IPS-11a (cell line): ENCODE measurements at regions not wholly inside any gene's neighbourhood (a gene's known extent, or its start where the extent isn't known, plus 50 kb on each side); places are given as distances from the start of the nearest gene placed in this dataset.

ENCODE experiments used
- H3K4me3 ChIP-seq: one replicate; pipeline ENCODE4 v1.5.1; 2013; ENCODE audit warnings: low read depth, low read length, control low read depth

DNA sequence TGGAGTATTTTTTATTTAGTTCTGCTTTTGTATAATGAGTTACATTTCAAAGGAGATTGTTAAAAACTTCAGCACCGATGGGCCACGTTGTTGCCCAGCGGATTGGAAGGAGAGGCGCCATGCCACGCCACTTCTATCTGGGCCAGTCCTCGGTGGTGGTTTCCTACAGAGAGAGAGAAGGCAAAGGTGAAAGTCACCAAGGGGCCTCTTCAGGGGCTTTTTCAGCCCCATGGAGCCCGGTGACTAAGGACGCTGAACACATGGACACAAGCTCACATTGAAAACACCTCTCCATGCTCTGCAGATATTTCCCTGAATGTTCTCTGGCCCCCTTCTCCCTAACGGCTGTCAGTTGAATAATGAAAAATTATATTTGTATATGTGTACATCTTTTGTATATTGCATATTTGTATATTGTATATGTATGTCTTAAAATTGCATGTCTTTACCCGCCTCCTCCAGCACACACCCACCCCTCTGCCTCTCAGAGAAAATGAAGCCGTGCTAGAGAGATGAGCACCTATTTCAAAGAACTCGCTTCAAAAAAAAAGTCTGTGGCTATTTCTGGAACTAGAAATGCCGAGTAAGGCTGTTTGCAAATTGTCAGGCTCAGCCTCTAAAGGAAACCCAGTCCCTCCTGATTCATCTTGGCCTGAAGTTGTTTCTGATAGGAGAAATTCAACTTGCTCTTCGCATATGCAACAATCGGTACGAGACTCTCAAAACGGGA is 91.9 kb upstream of the CDH4 start:
- no peak overlapping the region for H3K4me3 ChIP-seq

GRCh38 chr20:61161726-61162390 is 90.2 kb upstream of the CDH4 start:
- H3K4me3 ChIP-seq: no peak overlapping the region

- no peak overlapping the region for H3K4me3 ChIP-seq
These were observed 89.6 kb upstream of the CDH4 start for GRCh38 chr20:61162451-61162850.

GRCh38 chr20:61163031-61163430 is 89.0 kb upstream of the CDH4 start:
- no peak overlapping the region for H3K4me3 ChIP-seq

GRCh38 chr20:61166324-61166723 is 85.7 kb upstream of the CDH4 start:
- H3K4me3 ChIP-seq: no peak overlapping the region

GRCh38 chr20:61168605-61169004 is 83.5 kb upstream of the CDH4 start:
- H3K4me3 ChIP-seq: no peak overlapping the region

DNA sequence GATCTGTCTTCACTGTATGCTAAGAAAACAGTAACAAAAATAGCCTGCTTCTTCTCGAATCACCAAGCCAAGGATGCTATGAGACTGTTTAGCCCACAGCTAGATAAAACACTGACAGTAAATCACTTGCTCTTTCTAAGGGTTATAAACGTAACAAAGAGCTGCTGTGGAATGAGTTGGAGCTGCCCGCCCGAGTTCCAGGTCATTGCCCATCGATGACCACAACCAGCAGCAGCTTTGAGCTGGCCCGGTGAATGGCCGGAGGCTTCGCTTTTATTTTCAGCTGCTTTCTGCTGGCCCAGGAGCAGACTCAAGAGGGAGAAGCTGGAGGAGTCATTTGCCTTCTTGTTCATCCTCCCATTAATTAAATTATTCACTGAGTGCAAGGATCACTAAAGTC is 82.2 kb upstream of the CDH4 start:
- no peak overlapping the region for H3K4me3 ChIP-seq

- no peak overlapping the region for H3K4me3 ChIP-seq
These were observed 81.4 kb upstream of the CDH4 start for GRCh38 chr20:61170496-61171320.

DNA sequence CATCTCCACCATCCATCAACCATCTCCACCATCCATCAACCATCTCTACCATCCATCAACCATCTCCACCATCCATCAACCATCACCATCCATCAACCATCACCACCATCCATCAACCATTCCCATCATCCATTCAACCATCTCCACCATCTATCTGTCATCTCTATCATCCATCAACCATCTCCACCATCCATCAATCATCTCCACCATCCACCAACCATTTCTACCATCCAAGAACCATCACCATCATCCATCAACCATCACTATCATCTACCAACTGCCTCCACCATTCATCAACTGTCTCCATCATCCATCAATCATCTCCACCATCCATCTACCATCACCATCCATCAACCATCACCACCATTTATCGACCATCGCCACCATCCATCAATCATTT is 78.8 kb upstream of the CDH4 start:
- H3K4me3 ChIP-seq: no peak overlapping the region

GRCh38 chr20:61173961-61174725 is 77.9 kb upstream of the CDH4 start:
- no peak overlapping the region for H3K4me3 ChIP-seq

GRCh38 chr20:61176874-61177273 is 75.2 kb upstream of the CDH4 start:
- no peak overlapping the region for H3K4me3 ChIP-seq

DNA sequence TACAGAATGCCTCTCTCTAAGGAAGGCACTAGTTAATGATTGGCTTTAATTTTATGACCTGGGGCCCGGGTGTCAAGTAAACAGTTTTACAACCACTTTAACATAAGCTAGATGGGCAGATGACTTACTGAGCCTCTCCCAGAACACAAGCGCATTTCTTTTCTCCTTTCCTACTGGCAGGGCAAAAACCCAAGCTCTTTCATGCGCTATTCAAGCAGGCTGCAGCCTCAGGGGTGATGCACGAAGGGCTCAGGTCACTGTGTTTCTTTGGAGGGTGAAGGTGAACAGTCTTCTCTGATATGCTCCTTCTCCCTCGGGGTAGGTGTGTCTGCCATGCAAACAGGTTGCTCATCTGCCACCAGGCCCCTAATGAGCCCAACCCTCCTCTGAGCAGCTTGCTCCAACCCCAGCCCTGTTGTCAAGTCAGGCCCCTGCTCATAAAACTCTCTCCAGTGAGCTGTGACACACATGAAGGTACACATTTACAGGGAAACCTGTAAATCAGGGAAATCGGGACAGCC is 73.5 kb upstream of the CDH4 start:
- no peak overlapping the region for H3K4me3 ChIP-seq

GRCh38 chr20:61184194-61184593 is 67.9 kb upstream of the CDH4 start:
- no peak overlapping the region for H3K4me3 ChIP-seq

DNA sequence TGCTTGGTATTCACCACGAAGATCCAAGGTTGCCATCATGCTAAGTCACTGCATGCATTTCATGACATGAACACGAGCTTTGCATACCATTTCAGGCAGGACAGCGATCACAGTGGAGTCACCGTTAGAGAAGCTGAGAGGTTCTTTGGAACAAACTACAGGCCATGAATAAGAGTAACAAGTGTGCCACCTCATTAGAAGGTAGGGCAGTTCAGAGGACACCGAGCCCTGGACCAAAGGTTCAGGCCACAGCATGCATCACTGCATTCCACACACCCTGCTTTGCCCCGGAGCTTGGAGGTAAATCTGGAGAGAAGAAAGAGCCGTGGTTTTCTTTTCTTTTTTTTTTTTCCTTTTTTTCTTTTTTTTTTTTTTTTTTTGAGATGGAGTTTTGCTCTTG is 66.9 kb upstream of the CDH4 start:
- H3K4me3 ChIP-seq: no peak overlapping the region

- H3K4me3 ChIP-seq: no peak overlapping the region
These were observed 66.0 kb upstream of the CDH4 start for GRCh38 chr20:61185841-61186601.

DNA sequence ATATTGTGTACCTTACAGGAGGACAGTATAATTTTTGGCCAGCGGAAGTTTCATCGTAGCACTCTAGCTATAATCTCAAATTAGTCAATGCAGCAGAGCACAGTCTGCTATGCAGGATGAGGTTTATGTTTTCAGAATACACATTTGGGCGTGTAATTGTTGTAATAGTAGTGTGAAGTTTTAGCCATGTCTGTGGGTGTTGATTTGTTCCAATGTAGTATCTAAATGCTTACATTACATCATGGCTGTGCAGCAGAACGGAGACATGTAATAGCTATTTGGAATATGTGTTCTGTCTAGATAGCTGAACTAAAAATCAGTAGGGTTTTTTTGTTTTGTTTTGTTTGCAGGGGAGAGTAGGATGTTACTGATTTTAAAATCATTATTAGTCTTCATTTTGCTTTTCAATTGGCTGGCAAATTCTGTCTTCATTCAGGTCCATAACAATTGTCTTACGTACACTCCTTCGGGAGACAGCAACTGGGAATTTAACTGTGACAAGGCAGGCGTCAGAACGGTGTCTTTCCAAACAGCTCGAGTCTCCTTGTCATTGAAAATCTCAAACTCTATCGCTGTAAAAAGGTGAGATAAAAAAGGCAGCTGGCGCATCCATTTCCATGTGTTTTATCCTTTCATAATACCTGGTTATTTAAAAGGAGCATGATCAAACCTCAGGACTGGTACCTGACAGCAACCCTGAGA is 65.1 kb upstream of the CDH4 start:
- H3K4me3 ChIP-seq: no peak overlapping the region

DNA sequence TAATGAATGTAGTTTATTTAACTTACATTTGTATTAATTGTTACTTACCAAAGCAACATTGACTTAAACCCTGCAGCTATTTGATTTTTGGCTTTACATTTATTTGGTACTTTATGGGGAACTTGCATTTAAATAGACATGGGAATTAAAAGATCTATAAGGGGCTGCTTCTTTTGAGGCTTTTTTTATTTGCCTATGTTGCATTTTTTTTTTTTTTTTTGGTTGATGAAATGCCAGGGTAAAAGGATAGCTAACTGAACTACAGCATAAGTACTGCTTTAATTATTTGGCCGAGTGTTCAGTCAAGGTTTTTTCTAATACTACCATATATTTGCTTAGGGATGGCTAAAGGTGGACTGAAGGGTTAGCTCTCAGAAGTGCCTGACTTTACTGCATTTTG is 62.5 kb upstream of the CDH4 start:
- H3K4me3 ChIP-seq: no peak overlapping the region

DNA sequence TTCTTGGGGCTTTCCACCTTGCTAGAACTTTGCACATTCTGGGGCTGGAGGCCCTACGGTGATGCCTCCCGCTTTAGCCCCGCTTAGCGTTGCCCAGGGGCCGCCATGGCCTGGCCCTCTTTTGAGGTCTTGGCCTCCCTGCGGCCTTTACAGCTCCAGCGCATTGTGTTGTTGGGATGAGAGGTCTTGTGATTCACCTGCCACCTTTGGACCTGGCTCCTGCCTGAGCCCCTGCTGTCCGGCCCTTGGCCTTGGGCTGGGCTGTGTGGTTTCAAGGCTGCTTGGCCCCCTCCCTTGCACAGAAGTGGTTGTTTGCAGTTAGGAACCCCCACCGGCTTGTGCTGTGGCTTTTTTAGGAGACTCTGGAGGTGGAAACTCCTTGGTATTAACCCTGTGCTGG is 61.0 kb upstream of the CDH4 start:
- no peak overlapping the region for H3K4me3 ChIP-seq

DNA sequence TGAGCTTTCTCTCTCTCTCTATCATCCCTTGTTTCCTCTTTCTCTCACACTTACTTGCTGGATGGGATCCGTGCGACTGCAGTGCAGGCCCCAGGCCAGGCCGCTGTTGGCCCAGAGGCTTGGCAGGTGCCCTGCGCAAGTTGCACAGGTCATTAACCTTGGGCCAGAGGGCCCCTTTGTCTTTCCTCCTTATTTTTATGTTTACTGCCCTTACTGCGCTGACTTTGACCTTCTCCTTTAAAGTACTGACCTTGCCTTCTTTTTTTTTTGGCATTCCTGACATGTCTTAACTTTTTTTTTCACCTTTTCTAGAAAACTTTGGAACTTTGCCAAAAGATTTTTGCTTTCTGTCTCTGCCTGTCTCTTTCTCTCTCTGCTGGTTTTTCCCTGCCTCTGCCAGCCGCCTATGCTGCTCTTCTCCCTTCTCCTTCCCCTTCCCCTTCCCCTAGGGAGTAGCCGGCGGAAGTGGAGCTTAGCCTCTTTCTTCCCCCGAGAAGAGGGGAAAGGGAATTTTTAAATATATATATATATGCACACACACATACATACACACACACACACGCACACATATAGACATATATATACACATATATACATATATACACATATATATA is 59.6 kb upstream of the CDH4 start:
- H3K4me3 ChIP-seq: no peak overlapping the region
